ENCODE measurements at regions not wholly inside any gene's neighbourhood (a gene's known extent, or its start where the extent isn't known, plus 50 kb on each side); places are given as distances from the start of the nearest gene placed in this dataset.
"Not testable (repeated sequence)": the region's sequence is repeated elsewhere in the genome, so short reads cannot be mapped to it uniquely, and the experiment has no call there.

- no peak for DNase-seq
Measured at GRCh38 chr5:83001796-83002381, 75.3 kb downstream of the TMEM167A start.

GRCh38 chr5:83000922-83001321, 76.3 kb downstream of the TMEM167A start:
- no peak for DNase-seq

- no peak for DNase-seq
Measured at GRCh38 chr5:83000428-83000827, 76.8 kb downstream of the TMEM167A start.

- no peak for DNase-seq
Measured at GRCh38 chr5:82993416-82993815, 83.8 kb downstream of the TMEM167A start.

- DNase-seq, result no peak
Measured at GRCh38 chr5:82992646-82993045, 84.5 kb downstream of the TMEM167A start.

GRCh38 chr5:82991678-82992323, 85.4 kb downstream of the TMEM167A start:
- peak; percentile 11 for DNase-seq

GRCh38 chr5:82991059-82991458, 86.1 kb downstream of the TMEM167A start:
- DNase-seq, result no peak

GRCh38 chr5:82987188-82987587, 90.0 kb downstream of the TMEM167A start:
- DNase-seq, result no peak

- DNase-seq, result no peak
Measured at GRCh38 chr5:82986404-82986803, 90.8 kb downstream of the TMEM167A start.

GRCh38 chr5:82985763-82986162, 91.4 kb downstream of the TMEM167A start:
- DNase-seq, result no peak

- no peak for DNase-seq
Measured at GRCh38 chr5:82984786-82985735, 92.1 kb downstream of the TMEM167A start.

- DNase-seq, result no peak
Measured at GRCh38 chr5:82982846-82983245, 94.3 kb downstream of the TMEM167A start.

GRCh38 chr5:82976887-82977286, 100.3 kb downstream of the TMEM167A start:
- not testable (repeated sequence) for DNase-seq

GRCh38 chr5:82975812-82976211, 101.4 kb downstream of the TMEM167A start:
- no peak for DNase-seq

GRCh38 chr5:82975396-82975795, 101.8 kb downstream of the TMEM167A start:
- no peak for DNase-seq

- DNase-seq, result not testable (repeated sequence)
Measured at GRCh38 chr5:82974346-82974745, 102.8 kb downstream of the TMEM167A start.

GRCh38 chr5:82971901-82972300, 105.3 kb downstream of the TMEM167A start:
- DNase-seq, result no peak

GRCh38 chr5:82971034-82971806, 106.0 kb downstream of the TMEM167A start:
- not testable (repeated sequence) for DNase-seq

GRCh38 chr5:82969221-82969976, 107.8 kb downstream of the TMEM167A start:
- DNase-seq, result not testable (repeated sequence)

GRCh38 chr5:82967072-82967471, 110.1 kb downstream of the TMEM167A start:
- DNase-seq, result no peak

- DNase-seq, result no peak
Measured at GRCh38 chr5:82959466-82959865, 117.7 kb downstream of the TMEM167A start.

- no peak for DNase-seq
Measured at GRCh38 chr5:82956600-82956999, 120.6 kb downstream of the TMEM167A start.
